GM19025 (cell line): ENCODE measurements at regions not wholly inside any gene's neighbourhood (a gene's known extent, or its start where the extent isn't known, plus 50 kb on each side); places are given as distances from the start of the nearest gene placed in this dataset.

Source experiments
- ATAC-seq: cut with Tn5 transposase; IDR thresholded peaks from one replicate; pipeline ENCODE4 v1.9.1; 2021; ENCODE audit warnings: mild to moderate bottlenecking, low read depth, moderate library complexity; ENCODE audit not compliant: unreplicated experiment

DNA sequence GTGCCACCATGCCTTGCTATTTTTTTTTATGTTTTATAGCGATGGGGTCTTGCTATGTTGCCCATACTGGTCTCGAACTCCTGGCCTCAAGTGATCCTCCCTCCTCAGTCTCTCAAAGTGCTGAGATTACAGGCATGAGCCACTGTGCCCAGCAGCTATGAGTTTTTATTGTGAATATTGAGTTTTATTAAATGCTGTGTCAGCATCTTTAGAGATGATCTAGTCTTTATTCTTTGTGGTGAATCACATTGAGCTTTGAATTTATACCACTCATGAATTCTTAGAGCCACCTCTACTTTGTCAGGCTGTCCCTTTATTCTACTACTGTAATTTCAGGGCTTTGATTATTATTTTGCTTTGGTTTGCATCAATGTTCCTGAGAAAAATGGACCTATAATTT lies 428.3 kb downstream of the BTBD3 start:
- ATAC-seq, result no peak

DNA sequence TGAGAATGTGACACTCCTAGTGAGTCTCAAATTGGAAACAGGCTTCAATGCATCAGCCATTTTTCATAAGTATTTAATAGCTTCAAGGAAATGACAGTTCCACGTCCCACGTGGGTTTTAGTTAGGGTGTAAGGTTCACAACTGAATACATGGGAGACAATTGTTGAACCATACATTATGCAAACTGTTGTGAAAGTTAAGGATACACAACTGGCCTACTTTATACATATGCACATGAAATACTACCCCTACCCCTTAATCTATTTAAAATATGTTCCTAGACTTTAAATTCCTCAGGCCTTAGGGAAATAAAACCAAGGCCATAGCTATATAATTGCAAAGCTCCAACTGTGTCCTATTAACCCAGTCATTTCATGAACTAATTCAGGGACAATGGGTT lies 436.1 kb downstream of the BTBD3 start:
- ATAC-seq, result no peak

DNA sequence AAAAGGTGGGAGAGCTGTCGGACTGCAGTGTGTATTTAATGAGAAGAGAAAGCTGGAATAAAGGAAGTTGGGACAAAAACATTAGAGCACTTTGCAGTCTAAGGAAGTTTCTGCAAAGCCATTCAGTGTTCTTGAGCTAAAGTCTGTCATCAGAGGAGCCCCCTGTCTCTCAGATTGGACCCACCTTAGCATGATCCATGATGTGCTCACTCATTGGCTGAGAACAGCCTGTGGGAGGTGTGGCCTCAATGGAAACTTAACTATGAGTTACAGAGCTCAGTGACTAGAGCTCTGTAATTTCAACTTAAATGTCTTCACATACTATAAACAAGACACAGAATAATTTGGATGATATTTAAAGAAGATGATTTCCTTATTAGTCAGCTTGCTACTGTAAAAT lies 437.0 kb downstream of the BTBD3 start:
- ATAC-seq, result no peak

DNA sequence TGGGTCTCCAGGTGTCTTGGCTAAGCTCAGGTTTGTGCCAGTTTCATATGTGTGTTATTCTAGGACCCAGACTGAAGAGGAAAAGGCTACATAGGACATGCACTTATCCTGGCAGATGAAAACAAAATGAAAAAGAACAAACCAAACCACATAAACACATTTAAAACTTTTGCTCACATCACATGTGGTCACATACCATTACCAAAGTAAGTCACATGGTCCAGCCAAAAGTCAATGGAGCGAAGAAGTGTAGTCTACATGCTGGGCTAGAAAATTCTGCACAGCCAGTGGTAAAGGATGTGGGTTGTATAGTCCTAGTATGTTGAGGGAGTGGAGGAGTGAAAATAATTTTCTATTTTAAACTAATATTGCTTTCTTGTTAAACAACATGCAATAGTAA lies 437.5 kb downstream of the BTBD3 start:
- ATAC-seq, result no peak

DNA sequence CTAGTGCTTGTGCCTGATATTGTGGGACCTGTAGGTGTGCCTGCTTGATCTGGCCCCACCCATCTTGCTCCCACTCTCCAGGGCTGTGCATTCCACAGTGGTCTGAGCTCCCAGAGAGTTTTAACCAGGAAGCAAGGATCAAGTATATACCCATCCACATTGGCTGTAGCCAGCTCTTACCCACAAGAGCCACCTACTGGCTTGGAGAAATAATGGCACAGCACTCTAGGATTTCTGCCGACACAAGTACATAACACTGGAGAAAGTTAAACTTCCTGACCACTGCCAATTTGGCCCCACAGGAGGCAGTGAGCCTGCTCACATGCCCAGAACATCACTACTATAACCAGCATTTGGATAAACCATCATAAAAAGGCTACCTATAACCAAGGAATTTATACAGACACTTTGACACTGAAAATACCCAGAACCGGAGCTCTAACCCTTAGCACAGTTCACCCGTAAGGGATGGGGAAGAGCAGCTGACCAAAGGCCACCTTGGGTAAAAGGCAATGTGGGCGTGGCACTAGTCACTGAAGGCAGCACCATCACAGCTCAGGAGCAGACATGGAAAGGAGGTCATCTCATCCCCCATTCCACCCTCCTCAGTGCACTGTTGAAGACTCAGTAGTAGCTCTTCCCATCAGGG lies 440.4 kb downstream of the BTBD3 start:
- ATAC-seq, result no peak

DNA sequence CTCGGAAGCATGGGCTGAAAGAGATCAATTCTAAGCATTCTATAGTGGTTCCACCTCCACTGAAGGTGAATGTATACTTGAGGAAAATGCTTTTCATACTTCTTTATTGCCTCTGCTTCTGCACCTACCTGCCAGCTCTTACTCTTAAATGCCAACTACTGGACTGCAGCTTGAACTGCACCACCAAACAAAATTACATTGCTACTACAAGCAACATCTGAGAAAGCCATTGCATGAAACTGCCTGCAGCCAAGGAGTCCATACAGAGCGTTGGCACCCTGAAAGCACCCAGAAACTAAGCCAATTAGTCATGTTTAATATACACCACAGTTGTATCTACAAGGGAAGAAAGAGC lies 440.9 kb downstream of the BTBD3 start:
- ATAC-seq, result no peak

DNA sequence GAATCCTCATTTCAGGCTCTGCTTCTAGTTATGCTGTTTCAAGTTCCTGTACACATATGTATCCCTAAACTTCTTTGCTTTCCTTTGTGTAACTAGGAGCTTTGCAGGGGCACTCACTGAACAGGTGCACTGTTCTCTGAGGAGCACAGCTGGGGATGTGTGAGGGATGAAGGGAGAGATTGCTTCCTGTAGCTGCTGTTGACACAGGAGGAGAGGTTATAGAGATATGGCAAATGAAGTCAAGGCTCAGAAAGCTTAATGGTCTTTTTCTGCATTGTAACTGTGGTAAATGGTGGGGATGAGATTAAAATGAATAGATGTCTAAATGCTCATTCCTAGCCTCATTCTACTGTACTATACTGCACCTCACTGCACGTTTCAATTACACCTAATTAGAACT lies 454.3 kb downstream of the BTBD3 start:
- ATAC-seq, result no peak

DNA sequence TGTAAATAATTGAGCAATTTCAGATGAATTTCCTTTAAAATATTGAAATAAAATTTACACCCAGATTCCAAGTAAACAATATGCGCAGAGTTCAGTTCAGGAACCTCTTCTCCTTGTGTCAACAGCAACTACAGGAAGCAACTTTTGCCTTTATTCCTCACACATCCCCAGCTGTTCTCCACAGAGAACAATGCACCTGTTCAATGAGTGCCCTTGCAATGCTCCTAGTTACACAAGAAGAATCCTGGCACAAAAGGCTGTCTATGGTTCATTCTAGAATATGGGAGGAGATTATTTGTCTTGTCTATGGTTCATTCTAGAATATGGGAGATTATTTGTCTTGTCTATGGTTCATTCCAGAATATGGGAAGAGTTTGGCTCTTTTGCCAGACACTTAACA lies 454.9 kb downstream of the BTBD3 start:
- ATAC-seq, result no peak

DNA sequence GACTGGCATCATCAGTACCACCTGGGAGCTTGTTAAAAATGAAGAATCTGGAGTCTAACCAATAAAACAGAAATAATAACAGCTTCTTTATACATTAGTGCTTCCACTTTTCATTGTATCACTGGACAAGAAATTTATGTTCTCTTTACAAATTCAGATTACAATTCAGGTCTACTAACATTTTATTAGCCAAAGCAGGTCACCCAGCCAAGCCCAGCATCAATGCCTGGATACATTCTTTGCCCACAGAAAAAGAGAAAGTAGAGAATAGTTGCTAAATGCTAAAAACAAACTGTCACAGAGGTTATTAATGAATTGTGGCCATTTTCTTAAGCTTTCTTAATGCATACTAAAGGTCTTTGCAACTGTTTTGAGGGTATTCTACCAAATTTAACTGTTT lies 458.3 kb downstream of the BTBD3 start:
- ATAC-seq, result no peak

DNA sequence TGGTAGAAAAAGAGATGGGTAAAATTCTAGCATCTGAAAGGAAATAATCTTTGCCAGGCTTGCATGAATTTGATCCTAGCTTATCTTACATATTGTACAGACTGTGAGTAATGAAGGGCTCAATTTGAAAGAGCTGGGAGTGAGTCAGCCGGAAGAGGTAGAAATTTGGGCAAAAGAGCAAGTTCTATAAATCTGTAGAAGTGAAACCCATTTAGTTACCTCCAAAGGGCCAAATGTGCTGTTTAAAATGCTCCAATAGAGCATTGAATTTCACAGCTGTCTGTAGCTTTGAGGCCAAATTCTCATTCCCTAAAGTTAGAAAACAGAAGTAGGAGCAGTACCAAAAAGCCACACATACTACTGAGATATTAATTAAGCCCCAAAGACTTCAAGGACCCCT lies 466.1 kb downstream of the BTBD3 start:
- no peak for ATAC-seq

DNA sequence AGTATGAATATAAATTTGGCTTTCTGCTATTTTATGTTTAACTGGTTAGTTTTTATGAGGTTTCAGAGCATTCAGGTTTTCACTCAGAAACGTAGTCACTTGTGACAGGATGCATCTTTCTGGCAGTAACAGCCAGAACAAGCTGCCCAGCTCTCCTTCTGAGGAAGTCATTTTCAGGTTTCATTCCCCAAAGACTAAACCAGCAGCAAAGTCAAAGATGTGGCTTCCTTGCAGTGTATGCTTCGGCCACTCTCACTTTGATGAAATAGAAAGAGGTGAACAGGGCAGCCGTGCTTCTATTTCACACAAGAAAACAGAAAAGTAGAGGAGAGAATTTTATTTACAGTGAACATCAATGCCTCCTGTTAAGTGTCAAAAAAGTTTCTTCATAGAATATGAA lies 469.1 kb downstream of the BTBD3 start:
- no peak for ATAC-seq

DNA sequence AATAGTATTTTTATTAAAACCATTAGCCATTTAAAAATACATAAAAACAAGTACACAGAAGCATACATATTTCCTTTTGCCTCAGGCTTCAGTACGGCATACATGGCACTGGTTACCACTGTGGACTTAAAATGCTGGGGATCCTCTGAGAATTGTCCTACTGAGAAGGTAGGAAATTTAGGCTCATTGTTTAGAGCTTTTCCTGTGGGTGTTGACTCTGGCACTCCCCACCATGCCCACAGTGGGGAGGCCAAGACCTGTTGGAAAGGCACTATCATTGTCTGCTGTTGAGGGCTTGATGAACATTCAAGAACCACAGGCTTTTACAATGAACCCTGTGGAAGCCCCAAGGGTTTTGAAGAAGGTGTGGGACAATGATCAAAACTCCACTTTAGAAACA lies 473.4 kb downstream of the BTBD3 start:
- ATAC-seq, result no peak

DNA sequence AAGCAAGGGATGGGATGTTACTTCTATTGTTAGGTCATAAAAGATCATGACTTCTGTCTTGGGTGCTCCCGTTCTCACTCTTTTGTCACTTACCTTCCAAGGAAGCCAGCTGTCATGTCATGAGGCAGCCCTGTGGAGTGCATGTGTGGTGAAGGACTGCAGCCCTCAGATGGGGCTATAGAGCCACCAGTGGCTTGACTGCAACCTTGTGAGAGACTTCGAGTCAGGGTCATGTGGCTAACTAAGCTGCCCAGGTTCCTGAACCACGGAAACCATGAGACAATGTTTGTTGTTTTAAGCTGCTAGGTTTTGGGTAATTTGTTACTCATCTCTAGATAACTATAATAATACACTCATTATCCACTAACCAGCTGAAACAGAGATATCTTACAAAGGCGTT lies 477.1 kb downstream of the BTBD3 start:
- ATAC-seq, result no peak

DNA sequence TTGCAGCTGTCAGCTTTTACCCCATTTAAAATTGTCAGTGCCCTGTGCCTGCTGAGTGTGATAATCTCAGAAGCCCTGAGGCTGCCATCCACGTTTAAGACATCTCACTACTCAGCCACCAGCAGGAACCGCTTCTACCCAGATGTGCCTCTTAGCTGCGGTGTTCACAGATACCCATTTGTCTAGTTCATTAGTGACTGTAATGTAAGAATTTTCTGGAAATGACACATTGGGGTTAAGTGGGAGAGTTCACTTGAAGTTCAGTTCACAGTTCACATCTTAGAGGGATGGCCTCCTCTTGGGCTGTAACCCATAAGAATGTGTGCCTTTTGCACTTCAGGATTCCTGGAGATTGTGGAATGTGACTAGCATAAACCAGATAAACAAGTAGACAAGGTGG lies 477.7 kb downstream of the BTBD3 start:
- ATAC-seq, result no peak

DNA sequence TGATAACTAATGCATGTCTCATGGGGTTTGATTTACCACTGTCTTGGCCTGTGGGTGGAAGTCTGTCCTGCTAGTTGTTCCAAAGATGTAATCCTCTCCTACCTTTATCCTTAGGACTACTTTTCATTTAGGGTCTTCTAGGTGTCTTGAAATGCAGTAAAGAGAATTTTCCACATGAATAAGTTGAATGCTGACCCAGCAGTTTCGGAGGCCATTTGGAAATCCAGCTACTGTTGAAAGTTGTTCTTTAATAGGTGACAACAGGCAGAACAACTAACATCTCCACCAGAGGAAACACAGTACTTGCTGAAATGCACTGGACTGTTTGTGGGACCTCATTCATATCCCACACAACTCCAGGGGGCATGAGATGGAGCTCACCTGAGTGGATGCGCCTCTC lies 478.1 kb downstream of the BTBD3 start:
- no peak for ATAC-seq

DNA sequence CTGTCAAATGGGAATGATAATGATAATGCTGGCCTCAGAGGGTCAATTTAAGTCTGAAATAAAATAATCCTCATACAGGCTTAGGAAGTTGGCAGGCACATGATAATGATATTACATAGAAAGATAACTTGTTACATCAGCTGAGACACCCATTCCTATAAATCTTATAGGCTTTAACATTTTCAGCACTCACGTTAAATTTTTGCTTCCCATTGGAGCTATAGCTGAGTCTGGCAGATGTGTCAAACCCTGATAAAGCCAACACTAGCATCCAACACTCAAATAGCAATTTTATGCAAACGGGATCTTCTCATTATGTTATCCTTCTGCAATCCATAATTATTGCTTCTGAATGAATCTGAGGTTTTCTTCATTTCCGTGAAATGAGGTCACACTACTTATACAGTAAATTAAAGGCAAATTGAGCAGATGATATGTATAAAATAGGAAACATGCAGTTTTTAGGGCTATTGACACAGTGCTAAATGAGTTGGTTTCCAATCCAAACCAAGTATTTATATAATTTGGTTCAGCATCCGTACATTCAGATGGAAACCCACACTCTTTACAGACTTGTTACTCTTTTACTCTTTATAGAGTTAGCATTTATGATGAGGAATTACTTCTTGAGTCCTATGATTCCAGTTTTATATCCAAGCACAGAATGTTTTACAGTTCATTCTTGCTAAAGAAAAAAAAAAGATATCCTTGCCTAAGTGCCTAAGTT lies 481.6 kb downstream of the BTBD3 start:
- ATAC-seq, result no peak

DNA sequence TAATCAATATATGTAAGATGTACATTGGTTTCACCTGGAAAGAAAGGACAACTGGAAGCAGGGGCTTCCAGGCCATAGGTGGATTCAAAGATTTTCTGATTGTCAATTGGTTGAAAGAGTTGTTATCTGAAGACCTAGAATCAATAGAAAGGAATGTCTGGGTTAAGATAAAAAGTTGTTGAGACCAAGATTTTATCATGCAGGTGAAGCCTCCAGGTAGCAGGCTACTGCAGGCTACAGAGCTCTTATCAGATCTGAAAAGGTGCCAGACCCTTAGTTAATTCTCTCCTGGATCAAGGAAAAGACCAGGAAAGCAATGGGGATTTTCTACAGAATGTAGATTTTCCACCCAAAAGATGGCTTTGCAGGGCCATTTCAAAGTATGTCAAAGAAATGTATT lies 487.2 kb downstream of the BTBD3 start:
- ATAC-seq, result no peak

DNA sequence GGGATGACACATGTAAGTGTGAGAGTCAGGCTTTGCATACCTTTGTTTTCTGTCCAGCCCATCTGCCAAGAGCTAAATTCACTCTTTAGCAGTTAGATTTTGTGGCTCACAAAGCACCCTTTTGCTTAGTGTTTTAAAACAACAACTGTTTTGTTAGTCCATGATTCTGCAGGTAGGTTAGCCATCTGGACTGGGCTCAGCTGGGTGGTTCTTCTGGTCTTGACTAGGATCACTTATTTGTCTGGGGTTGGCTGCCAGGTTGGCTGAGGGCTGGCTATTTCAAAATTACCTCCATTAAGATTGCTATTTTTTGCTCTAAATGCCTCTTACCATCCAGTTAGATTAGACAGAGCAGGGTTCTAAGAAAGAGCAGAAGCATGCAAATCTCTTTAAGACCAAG lies 489.3 kb downstream of the BTBD3 start:
- no peak for ATAC-seq

DNA sequence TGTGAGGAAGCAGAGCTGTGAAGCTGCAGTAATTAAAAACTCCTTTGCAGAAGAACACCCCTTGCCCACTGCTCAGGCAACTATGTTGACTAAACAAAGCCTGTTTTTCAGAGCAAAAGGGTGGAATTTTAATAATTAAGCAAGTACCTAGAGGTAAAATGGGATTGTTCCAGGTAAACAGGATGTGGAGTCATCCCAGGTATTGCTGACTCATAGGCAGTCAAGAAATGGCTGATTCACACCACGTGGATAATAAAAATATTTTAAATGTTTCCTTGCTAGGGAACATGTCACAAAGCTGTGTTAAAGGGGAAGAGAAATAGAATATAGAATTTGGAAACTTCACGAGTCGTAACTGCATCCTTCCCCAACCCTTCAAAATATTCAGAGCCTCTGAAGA lies 491.8 kb downstream of the BTBD3 start:
- ATAC-seq, result no peak

DNA sequence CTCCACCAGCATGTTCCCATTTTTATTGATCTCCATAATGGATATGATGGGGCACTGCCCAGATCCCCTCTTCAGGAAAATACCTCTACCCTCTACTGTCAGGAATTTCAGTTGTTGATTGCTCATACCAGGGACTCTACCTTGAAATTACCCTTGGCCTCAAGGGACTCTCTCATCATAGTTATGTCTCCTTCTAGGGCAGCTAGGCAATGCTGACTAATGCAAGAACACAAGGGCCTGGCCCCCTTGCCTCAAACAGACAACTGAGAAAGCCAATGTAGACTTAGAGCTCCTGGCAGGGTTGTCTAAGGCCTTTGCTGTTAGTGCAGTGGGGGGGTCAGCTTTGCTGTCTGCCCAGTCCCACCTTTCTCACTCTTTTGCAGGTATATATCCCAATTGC lies 493.1 kb downstream of the BTBD3 start:
- ATAC-seq, result no peak

DNA sequence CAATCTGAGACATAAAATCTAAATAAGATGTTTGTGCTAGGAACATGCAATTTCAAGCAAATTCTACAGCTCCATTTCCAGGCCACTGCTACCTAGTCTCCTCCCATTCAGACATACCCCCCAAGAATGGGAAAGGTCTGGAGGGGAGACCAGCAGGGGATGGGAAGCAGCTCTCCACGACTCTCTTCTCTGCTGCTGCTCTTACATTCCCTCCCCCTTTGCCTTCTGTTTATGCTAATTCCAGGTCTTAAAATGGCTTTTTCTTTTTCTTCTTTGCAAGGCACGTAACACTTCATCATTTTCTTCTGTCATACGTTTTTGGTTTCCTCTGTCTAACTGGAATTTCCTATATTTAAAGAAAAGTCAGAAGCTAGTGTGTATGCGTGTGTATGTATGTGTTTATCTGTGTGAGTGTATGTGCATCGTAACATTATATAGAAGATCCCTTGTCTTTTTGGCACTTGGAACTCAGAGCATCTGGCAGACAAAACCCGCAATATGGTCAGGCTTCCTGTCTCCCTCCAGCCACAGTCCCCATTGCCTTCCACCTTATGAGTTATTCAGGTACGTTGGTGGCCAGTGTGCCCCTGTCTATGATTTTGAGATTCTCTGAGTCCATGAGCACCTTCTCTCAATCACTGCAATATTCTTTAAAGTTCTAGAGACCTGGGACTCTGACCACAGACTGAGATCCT lies 493.7 kb downstream of the BTBD3 start:
- ATAC-seq, result no peak

DNA sequence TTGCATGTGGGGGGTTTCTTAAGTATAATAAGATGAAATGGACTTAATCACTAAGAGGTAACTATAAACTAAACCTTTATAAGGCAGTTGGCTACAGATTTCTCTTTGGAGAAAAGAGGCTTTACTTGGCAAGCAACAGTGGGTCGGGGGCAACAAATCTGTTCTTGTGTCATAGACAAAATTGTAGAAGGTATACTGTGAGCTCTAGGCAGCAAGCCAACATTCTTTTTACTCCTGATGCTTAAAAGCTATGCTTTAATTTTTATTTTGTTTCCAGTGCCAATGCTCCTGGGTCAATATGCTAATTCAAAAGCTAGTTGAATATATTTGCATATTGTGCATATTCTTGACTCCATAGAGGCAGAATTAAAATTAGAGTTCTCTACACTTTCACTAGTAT lies 495.4 kb downstream of the BTBD3 start:
- ATAC-seq, result no peak
